HG03139 (cell line): ENCODE measurements at regions not wholly inside any gene's neighbourhood (a gene's known extent, or its start where the extent isn't known, plus 50 kb on each side); places are given as distances from the start of the nearest gene placed in this dataset.

Source experiments
- ATAC-seq: cut with Tn5 transposase; IDR thresholded peaks from one replicate; pipeline ENCODE4 v1.9.1; 2021; ENCODE audit not compliant: unreplicated experiment

- no peak for ATAC-seq
Measured at GRCh38 chr3:102207151-102207571, 227.7 kb upstream of the ZPLD1 start.

- no peak for ATAC-seq
Measured at GRCh38 chr3:102215166-102215565, 219.6 kb upstream of the ZPLD1 start.

GRCh38 chr3:102223132-102223531 is 211.7 kb upstream of the ZPLD1 start:
- ATAC-seq = no peak

GRCh38 chr3:102224171-102224570 is 210.6 kb upstream of the ZPLD1 start:
- ATAC-seq = no peak

GRCh38 chr3:102225005-102225404 is 209.8 kb upstream of the ZPLD1 start:
- no peak for ATAC-seq

GRCh38 chr3:102225407-102226132 is 209.2 kb upstream of the ZPLD1 start:
- ATAC-seq = no peak

GRCh38 chr3:102226463-102226862 is 208.4 kb upstream of the ZPLD1 start:
- ATAC-seq = no peak

GRCh38 chr3:102229062-102229655 is 205.7 kb upstream of the ZPLD1 start:
- ATAC-seq = peak; percentile 37

GRCh38 chr3:102230057-102230456 is 204.8 kb upstream of the ZPLD1 start:
- ATAC-seq = no peak

- peak; percentile 92 for ATAC-seq
Measured at GRCh38 chr3:102233881-102234280, 200.9 kb upstream of the ZPLD1 start.

GRCh38 chr3:102235679-102236078 is 199.1 kb upstream of the ZPLD1 start:
- ATAC-seq = no peak

- ATAC-seq = no peak
Measured at GRCh38 chr3:102237181-102237580, 197.6 kb upstream of the ZPLD1 start.

GRCh38 chr3:102237838-102238237 is 197.0 kb upstream of the ZPLD1 start:
- ATAC-seq = no peak

GRCh38 chr3:102238362-102238761 is 196.5 kb upstream of the ZPLD1 start:
- no peak for ATAC-seq

- ATAC-seq = no peak
Measured at GRCh38 chr3:102240720-102241119, 194.1 kb upstream of the ZPLD1 start.

- ATAC-seq = no peak
Measured at GRCh38 chr3:102248981-102249705, 185.7 kb upstream of the ZPLD1 start.

- ATAC-seq = no peak
Measured at GRCh38 chr3:102255736-102256135, 179.1 kb upstream of the ZPLD1 start.

- ATAC-seq = no peak
Measured at GRCh38 chr3:102258666-102259227, 176.1 kb upstream of the ZPLD1 start.

GRCh38 chr3:102259663-102260062 is 175.2 kb upstream of the ZPLD1 start:
- no peak for ATAC-seq

- ATAC-seq = no peak
Measured at GRCh38 chr3:102265720-102266119, 169.1 kb upstream of the ZPLD1 start.

- ATAC-seq = no peak
Measured at GRCh38 chr3:102269406-102269805, 165.4 kb upstream of the ZPLD1 start.

GRCh38 chr3:102290241-102290640 is 144.6 kb upstream of the ZPLD1 start:
- ATAC-seq = no peak
